Activated CD4-positive, alpha-beta T cell treated with anti-CD3 and anti-CD28 coated beads, Interleukin-10, Interleukin-2, amounts not matched to agents 100 ng/mL and 50 ng/mL, durations not matched to agents 16 hours and 8 hours (primary cell): ENCODE measurements at regions not wholly inside any gene's neighbourhood (a gene's known extent, or its start where the extent isn't known, plus 50 kb on each side); places are given as distances from the start of the nearest gene placed in this dataset.

ENCODE experiments used
- DNase-seq: peaks from one replicate; pipeline ENCODE4 v3.0.0-alpha.2; 2020

- no peak for DNase-seq
These were observed 111.5 kb upstream of the NHSL1 start for GRCh38 chr6:138610816-138611215.

- no peak for DNase-seq
These were observed 114.9 kb upstream of the NHSL1 start for GRCh38 chr6:138614151-138614550.

- DNase-seq = no peak
These were observed 118.9 kb upstream of the NHSL1 start for GRCh38 chr6:138618168-138618567.

- no peak for DNase-seq
These were observed 121.3 kb upstream of the NHSL1 start for GRCh38 chr6:138620630-138621029.

GRCh38 chr6:138622967-138623366 is 123.7 kb upstream of the NHSL1 start:
- DNase-seq = no peak

GRCh38 chr6:138631566-138631965 is 132.3 kb upstream of the NHSL1 start:
- no peak for DNase-seq

GRCh38 chr6:138637822-138638221 is 135.7 kb upstream of the CCDC28A start:
- DNase-seq = no peak

- DNase-seq = no peak
These were observed 135.0 kb upstream of the CCDC28A start for GRCh38 chr6:138638604-138639003.

- DNase-seq = no peak
These were observed 133.5 kb upstream of the CCDC28A start for GRCh38 chr6:138640028-138640427.

- DNase-seq = no peak
These were observed 130.4 kb upstream of the CCDC28A start for GRCh38 chr6:138643210-138643609.

GRCh38 chr6:138645976-138646640 is 127.5 kb upstream of the CCDC28A start:
- DNase-seq = no peak

GRCh38 chr6:138647006-138647405 is 126.6 kb upstream of the CCDC28A start:
- no peak for DNase-seq

- no peak for DNase-seq
These were observed 125.4 kb upstream of the CCDC28A start for GRCh38 chr6:138648127-138648526.

GRCh38 chr6:138651491-138651890 is 122.1 kb upstream of the CCDC28A start:
- DNase-seq = no peak

GRCh38 chr6:138652824-138653223 is 120.7 kb upstream of the CCDC28A start:
- DNase-seq = no peak

GRCh38 chr6:138653435-138653834 is 120.1 kb upstream of the CCDC28A start:
- DNase-seq = no peak

GRCh38 chr6:138654715-138655634 is 118.6 kb upstream of the CCDC28A start:
- peak; percentile 76 for DNase-seq

- no peak for DNase-seq
These were observed 117.7 kb upstream of the CCDC28A start for GRCh38 chr6:138655828-138656227.

GRCh38 chr6:138656364-138657064 is 117.1 kb upstream of the CCDC28A start:
- DNase-seq = no peak

GRCh38 chr6:138657065-138657425 is 116.5 kb upstream of the CCDC28A start:
- DNase-seq = no peak

GRCh38 chr6:138659998-138660397 is 113.6 kb upstream of the CCDC28A start:
- DNase-seq = no peak

- DNase-seq = no peak
These were observed 111.1 kb upstream of the CCDC28A start for GRCh38 chr6:138662471-138662870.

- DNase-seq = no peak
These were observed 109.7 kb upstream of the CCDC28A start for GRCh38 chr6:138663892-138664291.

GRCh38 chr6:138664745-138665144 is 108.8 kb upstream of the CCDC28A start:
- no peak for DNase-seq
